GM12872 (cell line): ENCODE measurements at regions not wholly inside any gene's neighbourhood (a gene's known extent, or its start where the extent isn't known, plus 50 kb on each side); places are given as distances from the start of the nearest gene placed in this dataset.

Source experiments
- CTCF ChIP-seq: IDR thresholded peaks from 3 replicates; pipeline ENCODE4 v1.5.1; 2011; ENCODE audit warnings: low read depth, mild to moderate bottlenecking, low read length, moderate library complexity; ENCODE audit not compliant: insufficient read depth

- TF ChIP-seq CTCF, result no peak
Measured at GRCh38 chr14:26773906-26774593, 176.2 kb upstream of the NOVA1 start.

GRCh38 chr14:26775765-26776563, 178.1 kb upstream of the NOVA1 start:
- TF ChIP-seq CTCF, result no peak

- TF ChIP-seq CTCF, result no peak
Measured at GRCh38 chr14:26791117-26791806, 193.4 kb upstream of the NOVA1 start.

GRCh38 chr14:26794731-26795130, 196.9 kb upstream of the NOVA1 start:
- TF ChIP-seq CTCF, result no peak

- TF ChIP-seq CTCF, result no peak
Measured at GRCh38 chr14:26808407-26808806, 210.6 kb upstream of the NOVA1 start.

- no peak for TF ChIP-seq CTCF
Measured at GRCh38 chr14:26810631-26811030, 212.8 kb upstream of the NOVA1 start.

- TF ChIP-seq CTCF, result no peak
Measured at GRCh38 chr14:26811756-26812305, 214.0 kb upstream of the NOVA1 start.
